CD4-positive, alpha-beta T cell (primary cell): ENCODE measurements at regions not wholly inside any gene's neighbourhood (a gene's known extent, or its start where the extent isn't known, plus 50 kb on each side); places are given as distances from the start of the nearest gene placed in this dataset.
"Not testable (repeated sequence)": the region's sequence is repeated elsewhere in the genome, so short reads cannot be mapped to it uniquely, and the experiment has no call there.

Experiments
- ATAC-seq: fragments of 200-7000 bp; cut with Tn5 transposase; one replicate; pipeline ENCODE4 v1.10.0; 2022; ENCODE audit warnings: mild to moderate bottlenecking; ENCODE audit not compliant: poor library complexity
- CTCF ChIA-PET: fragments of 350-600 bp; sonication (Branson Sonifier 250); formaldehyde crosslinking; loops from one replicate; lab custom pipeline; 2021; ENCODE audit warnings: antibody characterized with exemption, inconsistent platforms; lab: Charles Lee
- POLR2A ChIA-PET: fragments of 350-600 bp; sonication (Branson Sonifier 250); formaldehyde crosslinking; loops from one replicate; lab custom pipeline; 2021; ENCODE audit warnings: antibody characterized with exemption, inconsistent platforms; lab: Charles Lee
- DNase-seq, 14 experiments: peaks; one replicate each; pipeline ENCODE4 v3.0.0-alpha.2; 2013 to 2020; ENCODE audit warnings: mixed read lengths in 2 of 14
- H3K27ac ChIP-seq, 2 donors: one replicate each; pipeline versions ENCODE4 v1.5.1 to v1.7.0; 2013; ENCODE audit warnings: low read length in 2 of 2, low read depth in 1 of 2, mild to moderate bottlenecking in 1 of 2
- H3K27me3 ChIP-seq, 2 experiments: 1 replicate in 1 of 2; 2 replicates in 1 of 2; pipeline versions ENCODE4 v1.6.1 to v1.7.0; 2013; ENCODE audit warnings: low read length in 2 of 2, control low read depth in 1 of 2, mild to moderate bottlenecking in 1 of 2, moderate library complexity in 1 of 2; ENCODE audit not compliant: insufficient read depth in 2 of 2, control insufficient read depth in 1 of 2
- H3K36me3 ChIP-seq: one replicate; pipeline ENCODE4 v1.6.1; 2013; ENCODE audit warnings: low read length, control low read depth; ENCODE audit not compliant: insufficient read depth
- H3K4me1 ChIP-seq: one replicate; pipeline ENCODE4 v1.6.1; 2013; ENCODE audit warnings: low read length, control low read depth; ENCODE audit not compliant: insufficient read depth
- H3K4me3 ChIP-seq: one replicate; pipeline ENCODE4 v1.5.1; 2013; ENCODE audit warnings: mild to moderate bottlenecking, low read length, moderate library complexity
- H3K9me3 ChIP-seq, 2 experiments: 1 replicate in 1 of 2; 2 replicates in 1 of 2; pipeline versions ENCODE4 v1.6.1 to v1.7.0; 2013; ENCODE audit warnings: low read length in 2 of 2, mild to moderate bottlenecking in 2 of 2, control low read depth in 1 of 2, moderate library complexity in 1 of 2; ENCODE audit not compliant: control insufficient read depth in 1 of 2, insufficient read depth in 1 of 2
- H3K27ac Mint-ChIP-seq: one replicate; pipeline ENCODE4 v1.8.0; 2020; ENCODE audit warnings: mixed read lengths
- H3K27me3 Mint-ChIP-seq: one replicate; pipeline ENCODE4 v1.8.0; 2021; ENCODE audit warnings: mixed read lengths
- H3K36me3 Mint-ChIP-seq: one replicate; pipeline ENCODE4 v1.8.0; 2021; ENCODE audit warnings: low read depth, mixed read lengths
- H3K4me1 Mint-ChIP-seq: one replicate; pipeline ENCODE4 v1.8.0; 2021; ENCODE audit warnings: low read depth, mixed read lengths
- H3K4me3 Mint-ChIP-seq: one replicate; pipeline ENCODE4 v1.8.0; 2020; ENCODE audit warnings: mild to moderate bottlenecking, mixed read lengths
- H3K9me3 Mint-ChIP-seq: one replicate; pipeline ENCODE4 v1.8.0; 2020; ENCODE audit warnings: mixed read lengths
- intact Hi-C, 2 experiments: fragments of 100-400 bp; cut with DNase I in 1 of 2; cut with micrococcal nuclease in 1 of 2; formaldehyde crosslinking; loops; one replicate each; pipeline versions ENCODE4 v1.15.1 to v1.9.0; 2023 to 2025; cut with DNase I, micrococcal nuclease
- TF ChIP-seq, protein P1 (sequence below): fragments of 200-600 bp; IDR thresholded peaks from one replicate; pipeline ENCODE4 v1.8.0; 2022; ENCODE audit warnings: antibody characterized with exemption, mild to moderate bottlenecking

DNA sequence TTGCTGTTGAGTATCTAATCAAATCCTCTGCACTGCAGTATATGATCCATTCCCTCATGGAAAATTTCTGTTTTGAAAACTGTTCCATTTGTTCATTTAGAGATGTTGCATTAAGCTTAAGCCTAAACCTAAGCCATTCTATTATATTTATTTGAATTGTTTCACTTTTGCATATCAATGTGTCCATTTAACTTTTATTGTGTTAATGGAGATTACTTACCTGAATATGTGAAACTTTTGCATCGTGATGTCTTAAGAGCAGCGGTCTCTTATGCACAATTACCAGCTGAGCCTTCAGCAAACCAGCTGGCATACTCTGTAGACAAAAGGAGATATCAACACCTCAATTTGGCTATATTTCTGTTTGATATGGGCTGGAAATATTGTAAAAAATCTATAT, 922.5 kb upstream of the FBXO33 start:
- Histone ChIP-seq H3K9me3 (peaks cover 0 to 5% of the 10 kb centered on the region in 2 experiments), H3K4me3 (no peak overlapping the region), H3K36me3 (no peaks in the 10 kb centered on the region), H3K4me1 (no peaks in the 10 kb centered on the region), H3K27ac (no peak overlapping the region), H3K27me3 (no peaks in the 10 kb centered on the region)
- TF ChIP-seq, protein P1, sequence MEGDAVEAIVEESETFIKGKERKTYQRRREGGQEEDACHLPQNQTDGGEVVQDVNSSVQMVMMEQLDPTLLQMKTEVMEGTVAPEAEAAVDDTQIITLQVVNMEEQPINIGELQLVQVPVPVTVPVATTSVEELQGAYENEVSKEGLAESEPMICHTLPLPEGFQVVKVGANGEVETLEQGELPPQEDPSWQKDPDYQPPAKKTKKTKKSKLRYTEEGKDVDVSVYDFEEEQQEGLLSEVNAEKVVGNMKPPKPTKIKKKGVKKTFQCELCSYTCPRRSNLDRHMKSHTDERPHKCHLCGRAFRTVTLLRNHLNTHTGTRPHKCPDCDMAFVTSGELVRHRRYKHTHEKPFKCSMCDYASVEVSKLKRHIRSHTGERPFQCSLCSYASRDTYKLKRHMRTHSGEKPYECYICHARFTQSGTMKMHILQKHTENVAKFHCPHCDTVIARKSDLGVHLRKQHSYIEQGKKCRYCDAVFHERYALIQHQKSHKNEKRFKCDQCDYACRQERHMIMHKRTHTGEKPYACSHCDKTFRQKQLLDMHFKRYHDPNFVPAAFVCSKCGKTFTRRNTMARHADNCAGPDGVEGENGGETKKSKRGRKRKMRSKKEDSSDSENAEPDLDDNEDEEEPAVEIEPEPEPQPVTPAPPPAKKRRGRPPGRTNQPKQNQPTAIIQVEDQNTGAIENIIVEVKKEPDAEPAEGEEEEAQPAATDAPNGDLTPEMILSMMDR = no peak
- intact Hi-C loops = no loop called here
- POLR2A ChIA-PET = no interaction called here
- DNase-seq (no peak), ATAC-seq (no peak)
- Mint-ChIP-seq H3K36me3 (no peaks in the 10 kb centered on the region), H3K9me3 (no peaks in the 10 kb centered on the region), H3K27ac (no peak overlapping the region), H3K4me1 (no peaks in the 10 kb centered on the region), H3K4me3 (no peak overlapping the region), H3K27me3 (no peaks in the 10 kb centered on the region)
- CTCF ChIA-PET = no interaction called here

DNA sequence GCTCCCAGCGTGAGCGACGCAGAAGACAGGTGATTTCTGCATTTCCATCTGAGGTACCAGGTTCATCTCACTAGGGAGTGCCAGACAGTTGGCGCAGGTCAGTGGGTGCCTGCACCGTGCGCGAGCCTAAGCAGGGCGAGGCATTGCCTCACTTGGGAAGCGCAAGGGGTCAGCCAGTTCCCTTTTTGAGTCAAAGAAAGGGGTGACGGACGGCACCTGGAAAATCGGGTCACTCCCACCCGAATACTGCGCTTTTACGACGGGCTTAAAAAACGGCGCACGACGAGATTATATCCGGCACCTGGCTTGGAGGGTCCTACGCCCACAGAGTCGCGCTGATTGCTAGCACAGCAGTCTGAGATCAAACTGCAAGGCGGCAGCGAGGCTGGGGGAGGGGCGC, 915.9 kb upstream of the FBXO33 start:
- H3K27me3 ChIP-seq, H3K36me3 Mint-ChIP-seq, H3K4me3 ChIP-seq, DNase-seq, H3K4me3 Mint-ChIP-seq, H3K9me3 ChIP-seq, H3K27me3 Mint-ChIP-seq, H3K9me3 Mint-ChIP-seq, H3K27ac ChIP-seq, H3K27ac Mint-ChIP-seq, H3K4me1 Mint-ChIP-seq, H3K36me3 ChIP-seq, intact Hi-C loops, ATAC-seq, H3K4me1 ChIP-seq, POLR2A ChIA-PET: not testable (repeated sequence)
- CTCF ChIA-PET = interaction anchor here (0.6 kb wide), 1 partner anchor 795 kb away, joined by 3 read pairs; no protein-coding TSS in a partner anchor

DNA sequence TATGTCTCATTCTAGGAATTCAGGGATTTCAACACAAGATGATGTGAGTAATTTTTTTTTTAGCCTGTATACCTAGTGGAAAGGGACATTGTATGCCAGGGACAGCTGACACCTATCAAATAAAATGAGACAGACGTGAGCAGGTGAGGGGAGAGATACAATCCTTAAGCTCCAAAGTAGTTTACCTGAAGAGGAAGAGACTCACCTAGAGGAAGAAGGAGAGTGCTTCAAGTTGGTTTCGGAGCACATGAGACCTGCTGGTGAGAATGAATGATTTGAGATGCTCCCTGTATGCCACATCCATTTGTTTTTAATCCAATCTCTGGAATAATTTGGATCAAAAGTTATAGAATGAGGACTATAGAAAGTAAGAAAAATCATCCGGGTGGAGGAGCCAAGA, 915.4 kb upstream of the FBXO33 start:
- H3K9me3 Mint-ChIP-seq = peaks cover 6% of the 10 kb centered on the region
- ATAC-seq = no peak
- Histone ChIP-seq H3K4me3 (no peak overlapping the region), H3K4me1 (no peaks in the 10 kb centered on the region), H3K9me3 (peaks cover 0 to 7% of the 10 kb centered on the region in 2 experiments), H3K36me3 (no peaks in the 10 kb centered on the region), H3K27ac (no peak overlapping the region), H3K27me3 (no peaks in the 10 kb centered on the region)
- H3K27ac Mint-ChIP-seq = no peak overlapping the region
- intact Hi-C loops = no loop called here
- no peak overlapping the region for H3K4me3 Mint-ChIP-seq
- no peaks in the 10 kb centered on the region for H3K4me1 Mint-ChIP-seq
- no peak for DNase-seq
- H3K36me3 Mint-ChIP-seq = no peaks in the 10 kb centered on the region
- no peaks in the 10 kb centered on the region for H3K27me3 Mint-ChIP-seq
- ChIA-PET POLR2A (no interaction called here), CTCF (interaction anchor here (0.6 kb wide), 1 partner anchor 795 kb away, joined by 3 read pairs; no protein-coding TSS in a partner anchor)
- TF ChIP-seq, protein P1 = no peak

DNA sequence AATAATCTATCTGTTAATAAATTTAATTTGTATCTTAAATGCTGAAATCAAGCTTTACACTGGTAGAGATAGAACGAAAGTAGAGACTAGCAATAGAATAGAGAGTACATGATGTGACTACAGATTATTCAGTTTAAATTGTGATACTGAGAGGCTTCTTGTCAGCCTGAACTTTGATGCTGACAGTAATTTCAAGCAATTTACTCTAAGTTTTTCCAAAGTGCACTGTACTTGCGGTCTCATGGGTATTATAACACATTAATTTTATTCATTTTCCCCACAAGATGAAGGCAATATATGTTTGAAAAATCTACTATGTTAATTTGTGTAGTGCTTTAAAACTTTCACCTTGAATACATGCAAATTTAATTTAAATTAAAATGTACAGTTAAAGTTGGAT, 914.0 kb upstream of the FBXO33 start:
- TF ChIP-seq, protein P1 = no peak
- ChIA-PET CTCF (no interaction called here), POLR2A (no interaction called here)
- Histone ChIP-seq H3K4me3 (no peak overlapping the region), H3K4me1 (no peaks in the 10 kb centered on the region), H3K9me3 (peaks cover 0 to 7% of the 10 kb centered on the region in 2 experiments), H3K27ac (no peak overlapping the region), H3K36me3 (no peaks in the 10 kb centered on the region), H3K27me3 (no peaks in the 10 kb centered on the region)
- Mint-ChIP-seq H3K4me1 (no peaks in the 10 kb centered on the region), H3K27ac (no peak overlapping the region), H3K36me3 (no peaks in the 10 kb centered on the region), H3K4me3 (no peak overlapping the region), H3K27me3 (no peaks in the 10 kb centered on the region), H3K9me3 (peaks cover 6% of the 10 kb centered on the region)
- DNase-seq = no peak
- no peak for ATAC-seq
- intact Hi-C loops = no loop called here
